OCI-M2 (cell line): ENCODE measurements at regions not wholly inside any gene's neighbourhood (a gene's known extent, or its start where the extent isn't known, plus 50 kb on each side); places are given as distances from the start of the nearest gene placed in this dataset.
"Not testable (repeated sequence)": the region's sequence is repeated elsewhere in the genome, so short reads cannot be mapped to it uniquely, and the experiment has no call there.

Source experiments
- DNase-seq: peaks from one replicate; lab custom pipeline; 2025; ENCODE audit not compliant: unreplicated experiment; lab: John Stamatoyannopoulos, UW

DNA sequence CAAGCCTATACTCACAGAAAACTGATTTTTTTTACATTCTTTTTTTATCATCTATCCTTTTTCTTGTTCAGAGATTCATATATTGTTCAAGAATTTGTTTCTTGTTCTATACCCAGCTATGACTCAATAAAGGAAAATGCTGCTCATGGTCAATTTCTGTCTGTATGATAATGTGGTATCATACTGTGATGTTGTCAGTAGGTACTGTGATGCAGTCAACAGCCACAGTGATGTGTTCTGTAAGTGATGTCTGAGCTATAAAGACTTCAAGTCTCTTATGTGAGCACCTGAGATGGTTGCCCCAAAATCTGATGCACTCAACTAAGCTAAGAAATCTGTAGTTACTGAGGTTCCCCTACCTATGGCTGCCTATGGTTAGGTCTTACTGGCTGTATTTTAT, 294.2 kb upstream of the GRIN3A start:
- no peak for DNase-seq

DNA sequence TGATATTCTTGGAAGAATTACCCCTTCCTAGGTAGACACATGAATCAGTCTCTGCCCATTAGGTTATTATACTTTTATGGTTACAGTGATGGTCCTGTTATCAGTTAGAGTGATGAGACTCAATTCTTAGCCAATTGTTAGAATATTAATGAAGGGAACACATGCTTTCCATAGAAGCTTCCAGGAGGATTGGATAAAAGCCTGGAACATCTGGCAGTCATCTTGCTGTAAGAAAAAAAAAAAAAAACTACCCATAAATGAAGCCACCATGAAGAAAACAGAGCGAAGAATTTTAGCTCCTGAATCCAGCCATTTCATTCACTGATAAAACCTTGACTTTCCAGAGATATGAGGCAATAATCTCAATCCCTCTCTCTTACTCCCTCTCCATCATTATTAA, 262.5 kb upstream of the GRIN3A start:
- no peak for DNase-seq

DNA sequence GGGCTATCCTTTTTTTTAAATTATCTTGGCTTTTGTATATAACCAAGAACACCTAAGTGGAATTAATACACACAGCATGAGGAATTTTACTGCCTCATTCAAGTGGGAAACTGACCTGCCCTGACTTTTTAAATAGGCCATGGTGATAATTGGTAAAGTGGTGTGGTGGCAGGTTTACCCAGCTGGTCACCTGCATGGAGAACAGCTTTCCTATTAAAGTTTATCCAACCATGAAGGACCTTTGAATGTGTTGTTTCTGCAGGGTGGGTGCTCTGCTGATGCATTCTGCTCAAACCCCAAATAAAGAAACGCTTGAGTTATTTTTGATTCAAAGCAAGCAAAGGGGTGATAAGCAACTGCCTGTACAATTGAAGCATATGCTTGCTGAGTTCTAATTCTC, 261.0 kb upstream of the GRIN3A start:
- no peak for DNase-seq

DNA sequence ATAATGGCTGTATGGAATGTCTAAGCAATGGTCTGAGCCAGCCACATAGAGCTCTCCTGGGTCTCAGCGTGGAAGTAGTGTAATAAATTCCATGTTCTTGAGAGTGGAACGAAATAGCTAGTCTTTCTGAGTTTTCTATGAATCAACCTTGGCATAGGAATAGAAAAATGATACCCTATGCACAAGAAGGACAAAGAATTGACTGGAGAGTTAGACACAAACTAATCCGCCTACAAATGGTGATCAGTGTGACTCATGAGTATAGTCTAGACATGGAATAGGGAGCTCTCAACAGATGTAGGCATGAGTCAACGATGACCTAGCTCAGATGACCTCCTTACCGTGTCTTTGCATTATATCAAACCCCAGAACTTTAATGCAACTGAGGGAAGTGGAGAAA, 256.8 kb upstream of the GRIN3A start:
- no peak for DNase-seq

DNA sequence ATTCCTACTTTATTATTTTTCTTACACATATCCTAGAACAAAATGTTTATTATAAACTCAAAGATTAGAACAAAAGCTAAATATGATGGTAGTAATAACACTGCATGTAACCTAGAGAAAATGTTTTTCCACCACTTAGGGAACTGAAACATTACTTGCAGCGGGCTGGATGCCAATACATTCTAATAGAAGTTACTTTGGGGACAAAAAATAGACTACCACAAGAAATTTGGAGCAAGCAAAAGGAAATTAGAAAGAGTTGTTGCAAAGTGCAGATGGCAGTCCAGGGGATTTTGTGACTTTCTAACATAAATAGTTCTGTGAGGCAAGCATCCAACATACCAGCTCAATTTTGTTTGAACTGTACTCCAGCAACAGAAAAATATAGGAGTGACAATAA, 255.3 kb upstream of the GRIN3A start:
- DNase-seq: no peak

DNA sequence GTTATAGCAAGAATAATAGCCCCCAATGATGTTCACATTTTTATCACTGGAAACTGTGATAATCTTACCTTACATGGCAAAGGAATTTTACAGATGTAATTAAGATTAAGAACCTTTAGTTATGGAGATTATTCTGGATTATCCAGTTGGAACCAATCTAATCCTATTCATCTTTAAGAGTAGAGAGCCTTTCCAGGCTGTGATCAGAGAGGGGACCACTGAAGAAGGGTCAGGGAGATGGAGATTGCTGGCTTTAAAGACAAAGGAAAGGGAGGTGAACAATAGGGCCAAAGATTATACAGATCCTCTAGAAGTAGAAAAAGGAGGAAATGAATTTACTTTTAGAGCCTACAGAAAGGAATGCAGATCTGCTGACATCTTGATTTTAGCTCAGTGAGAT, 253.5 kb upstream of the GRIN3A start:
- no peak for DNase-seq

DNA sequence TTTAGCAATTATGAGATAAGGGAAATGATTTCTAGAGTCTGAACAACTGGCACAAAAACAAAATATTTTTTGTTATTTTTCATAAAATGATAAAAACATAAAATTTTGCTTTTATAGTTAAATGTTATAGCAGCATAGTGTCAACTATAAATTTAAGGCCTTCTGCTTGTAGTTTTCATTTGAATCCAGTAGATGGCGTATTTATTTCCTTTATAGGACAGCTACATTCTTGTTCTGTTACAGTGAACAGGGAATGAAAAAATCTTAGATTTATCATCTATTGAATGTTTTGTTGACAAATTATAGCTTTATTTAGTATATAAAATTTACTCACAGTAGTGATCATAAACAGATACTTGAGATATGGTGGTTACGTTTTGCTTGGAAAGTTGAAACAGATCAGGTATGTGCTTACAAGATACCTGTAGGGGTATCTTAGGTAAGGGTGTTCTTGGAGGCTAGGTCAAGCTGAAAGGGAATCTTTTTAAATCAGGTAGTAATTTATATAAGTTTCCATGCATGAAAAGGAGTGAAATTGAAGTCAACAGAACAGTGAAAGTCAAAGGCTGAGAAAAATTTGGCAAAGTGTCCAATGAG, 239.3 kb upstream of the GRIN3A start:
- peak; percentile 1 for DNase-seq

DNA sequence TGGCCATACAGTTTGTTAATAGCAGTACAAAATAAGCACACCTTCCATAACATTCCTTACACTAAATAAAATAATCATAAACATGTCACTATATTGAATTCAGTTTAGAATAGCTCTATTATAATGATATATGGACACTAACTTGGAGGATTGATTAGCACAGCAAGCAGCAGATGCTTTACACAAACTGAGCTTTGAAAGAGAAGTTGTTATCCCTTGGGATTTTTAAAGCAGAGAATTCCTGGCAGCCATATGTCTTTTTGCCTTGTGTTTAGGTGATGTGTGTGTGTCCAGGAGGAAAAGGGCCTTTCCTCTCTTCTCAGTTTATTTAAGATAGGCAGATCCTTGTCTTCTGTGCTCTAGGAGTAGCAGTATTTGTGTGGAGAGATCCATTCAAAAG, 232.2 kb upstream of the GRIN3A start:
- DNase-seq: no peak

DNA sequence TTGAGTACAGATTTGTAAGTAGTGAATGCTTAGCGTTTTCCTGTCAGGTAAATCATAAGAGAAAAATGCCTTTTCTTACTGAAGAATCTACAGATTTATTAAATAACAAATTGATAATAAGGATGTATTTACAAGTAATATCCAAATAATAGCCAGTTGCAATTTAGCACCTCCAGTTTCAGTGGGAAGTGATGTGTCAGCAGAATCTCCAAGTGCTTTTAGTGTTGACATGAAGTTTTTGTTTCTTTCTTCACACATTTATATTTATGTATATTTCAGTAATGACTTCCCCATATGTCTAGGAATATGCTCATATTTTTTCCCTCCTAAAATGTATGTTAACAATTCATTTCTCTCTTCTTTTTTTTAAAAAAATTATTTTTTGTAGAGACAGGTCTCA, 229.9 kb upstream of the GRIN3A start:
- DNase-seq: no peak

DNA sequence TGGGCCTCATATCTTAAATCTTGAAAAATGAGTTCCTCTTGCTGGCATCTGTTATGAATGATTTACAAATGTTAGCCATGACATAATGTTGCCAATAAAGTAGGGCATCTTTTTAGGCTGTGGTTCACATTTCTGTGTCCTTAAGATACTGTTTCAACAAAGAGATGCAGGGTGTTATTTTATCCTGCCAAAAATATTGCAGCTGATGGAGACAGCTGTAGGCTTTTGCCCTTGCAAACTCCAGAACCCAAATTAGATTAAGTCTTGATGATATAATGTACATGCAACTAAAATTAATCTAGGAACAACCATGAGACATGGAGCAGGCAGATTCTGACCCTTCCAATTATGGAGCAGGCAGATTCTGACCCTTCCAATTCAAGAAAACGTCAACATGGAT, 228.2 kb upstream of the GRIN3A start:
- DNase-seq: no peak

DNA sequence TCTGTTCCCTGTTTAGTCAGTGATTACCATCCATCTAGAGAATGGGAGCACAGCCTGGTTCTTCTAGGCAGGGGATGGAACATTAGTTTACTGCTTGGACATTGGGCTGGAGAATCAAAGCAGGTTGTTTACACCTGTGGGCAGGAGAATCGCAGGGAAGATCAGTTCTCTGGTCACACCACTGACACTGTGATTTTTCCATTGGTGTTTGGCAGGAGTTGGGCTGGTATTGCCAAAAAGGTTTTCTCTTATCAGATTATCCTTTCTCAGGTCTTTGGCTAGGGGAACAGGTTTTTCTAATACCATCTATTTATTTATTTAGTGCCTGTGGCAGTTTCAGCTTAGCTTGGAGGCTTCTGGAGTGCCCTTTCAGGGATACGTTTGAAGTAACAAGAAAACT, 219.3 kb upstream of the GRIN3A start:
- no peak for DNase-seq

DNA sequence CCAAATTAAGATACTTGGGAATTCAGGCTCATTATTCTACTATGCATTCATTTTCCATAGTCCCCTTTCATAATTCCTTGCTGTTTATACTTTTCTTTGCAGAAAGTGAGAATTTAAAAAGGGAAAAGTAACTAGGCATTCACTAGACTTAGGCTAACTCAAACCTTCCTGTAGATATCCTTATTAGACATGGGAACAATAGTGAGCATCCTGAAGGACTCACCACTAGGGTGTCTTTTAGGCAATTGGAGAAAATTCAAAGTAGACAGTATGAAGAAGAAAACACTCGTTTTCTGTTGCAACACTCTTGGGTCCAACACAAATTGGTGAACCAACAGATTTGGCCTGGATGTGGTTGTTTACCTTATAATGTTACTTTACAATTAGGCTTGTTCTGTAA, 213.2 kb upstream of the GRIN3A start:
- DNase-seq: no peak

DNA sequence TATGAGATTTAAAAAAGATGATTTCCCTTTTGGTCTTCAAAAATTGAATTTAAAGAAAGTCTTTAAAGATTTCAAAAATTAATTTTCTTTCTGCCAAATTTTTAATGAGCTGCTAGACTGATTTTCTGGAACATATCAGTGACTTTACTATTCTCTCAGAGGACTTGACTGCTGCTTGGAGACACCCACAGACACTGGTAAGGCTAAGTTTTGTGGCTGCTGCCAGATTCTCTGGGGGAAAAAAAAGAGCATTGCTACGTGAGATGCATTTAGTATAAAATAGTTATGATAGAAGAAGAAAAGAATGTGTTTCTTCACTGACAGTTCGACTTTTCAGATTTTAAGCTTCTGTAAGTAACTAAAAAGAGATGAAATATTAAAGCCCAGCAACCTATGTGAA, 193.3 kb upstream of the GRIN3A start:
- no peak for DNase-seq

DNA sequence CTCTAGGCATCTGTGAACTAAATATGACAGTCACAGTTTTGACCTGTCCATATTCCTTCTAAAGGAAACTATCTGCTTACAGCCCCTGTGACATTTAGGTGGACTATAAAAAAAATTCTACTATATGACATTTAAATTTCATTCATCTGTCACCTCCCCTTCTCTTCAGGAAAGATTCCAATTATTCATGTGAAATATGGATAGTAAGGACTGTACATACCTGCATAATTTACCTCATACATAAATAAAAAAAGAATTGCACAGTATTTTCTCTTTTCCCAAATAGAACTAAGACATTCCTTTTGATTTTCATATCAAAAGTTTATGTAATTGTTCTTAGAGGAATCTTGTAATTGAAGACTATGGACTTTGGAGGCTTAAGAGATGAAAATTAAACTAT, 192.3 kb upstream of the GRIN3A start:
- DNase-seq: no peak

DNA sequence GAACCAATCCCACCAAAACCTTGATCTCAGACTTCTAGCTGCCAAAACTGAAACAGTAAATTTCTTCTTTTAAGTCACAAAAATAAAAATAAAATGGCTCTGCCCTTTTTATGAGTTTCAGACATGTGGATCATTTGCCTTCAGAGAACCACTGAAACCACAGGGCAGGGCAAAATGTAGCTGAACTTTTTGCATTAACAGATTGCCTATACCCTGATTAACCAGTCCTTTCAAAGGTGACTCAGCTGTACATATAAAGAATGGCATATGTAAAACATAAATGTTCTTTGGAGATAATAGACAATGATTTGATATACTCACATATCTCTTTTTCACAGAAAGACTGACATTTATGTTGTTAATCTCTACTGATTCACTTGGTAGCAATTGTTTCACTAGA, 187.1 kb upstream of the GRIN3A start:
- DNase-seq: peak; percentile 5

DNA sequence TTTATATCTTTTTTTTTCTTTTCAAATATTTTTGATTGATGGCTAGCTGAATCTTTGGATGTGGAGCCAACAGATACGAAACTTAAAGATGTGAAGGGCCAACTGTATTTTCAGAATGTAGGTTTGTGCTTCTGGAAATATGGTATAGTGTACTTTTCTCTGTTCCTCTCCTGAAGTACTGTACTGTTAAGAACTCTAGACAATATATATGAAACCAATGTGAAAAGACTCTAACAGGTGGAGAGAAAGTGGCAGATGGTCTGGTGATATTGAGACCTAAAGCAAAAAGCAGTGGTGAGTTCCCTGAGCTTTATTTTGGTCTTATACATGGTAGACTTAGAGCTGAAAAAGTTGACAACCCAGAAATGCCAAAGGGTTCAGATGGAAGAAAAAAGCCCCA, 185.0 kb upstream of the GRIN3A start:
- no peak for DNase-seq

DNA sequence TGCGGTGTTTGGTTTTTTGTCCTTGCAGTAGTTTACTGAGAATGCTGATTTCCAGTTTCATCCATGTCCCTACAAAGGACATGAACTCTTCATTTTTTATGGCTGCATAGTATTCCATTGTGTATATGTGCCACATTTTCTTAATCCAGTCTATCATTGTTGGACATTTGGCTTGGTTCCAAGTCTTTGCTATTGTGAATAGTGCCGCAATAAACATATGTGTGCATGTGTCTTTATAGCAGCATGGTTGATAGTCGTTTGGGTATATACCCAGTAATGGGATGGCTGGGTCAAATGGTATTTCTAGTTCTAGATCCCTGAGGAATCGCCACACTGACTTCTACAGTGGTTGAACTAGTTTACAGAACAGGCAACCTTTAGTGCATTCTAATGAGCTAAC, 178.5 kb upstream of the GRIN3A start:
- DNase-seq: not testable (repeated sequence)

DNA sequence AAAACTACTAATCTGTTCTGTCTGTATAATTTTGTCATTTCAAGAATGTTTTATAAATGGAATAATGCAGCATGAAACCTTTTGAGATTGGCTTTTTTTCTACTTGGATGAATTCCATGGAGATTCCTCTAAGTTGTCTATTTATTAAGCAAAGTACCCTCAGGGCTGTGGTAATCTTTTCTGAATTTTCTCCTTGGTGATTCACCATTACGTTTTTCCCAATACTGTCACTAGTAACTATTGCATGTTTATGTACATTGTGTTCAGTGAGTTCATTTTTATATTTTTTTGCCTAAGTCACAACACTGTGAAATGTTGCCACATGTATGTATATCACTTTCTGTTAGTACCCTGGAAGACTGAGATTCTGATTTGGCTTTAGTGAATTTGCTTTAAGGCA, 177.0 kb upstream of the GRIN3A start:
- no peak for DNase-seq

DNA sequence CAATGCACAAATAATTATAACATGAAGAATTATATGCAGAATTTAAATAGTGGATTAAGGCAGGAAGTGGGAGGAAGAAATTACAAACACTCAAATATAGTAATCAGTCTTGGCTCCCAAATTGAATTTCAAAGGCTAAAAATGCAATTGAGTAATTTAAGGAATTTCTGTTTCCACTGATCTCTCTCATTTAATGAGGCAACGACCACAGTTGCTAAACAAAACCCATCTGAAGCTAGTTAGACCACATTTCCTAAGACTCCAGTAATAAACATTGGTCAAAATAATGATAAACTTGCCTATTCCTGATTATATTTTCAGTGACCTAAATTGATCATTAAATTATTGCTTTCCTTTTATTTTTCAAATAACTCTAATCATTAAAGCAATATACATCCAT, 174.3 kb upstream of the GRIN3A start:
- no peak for DNase-seq

DNA sequence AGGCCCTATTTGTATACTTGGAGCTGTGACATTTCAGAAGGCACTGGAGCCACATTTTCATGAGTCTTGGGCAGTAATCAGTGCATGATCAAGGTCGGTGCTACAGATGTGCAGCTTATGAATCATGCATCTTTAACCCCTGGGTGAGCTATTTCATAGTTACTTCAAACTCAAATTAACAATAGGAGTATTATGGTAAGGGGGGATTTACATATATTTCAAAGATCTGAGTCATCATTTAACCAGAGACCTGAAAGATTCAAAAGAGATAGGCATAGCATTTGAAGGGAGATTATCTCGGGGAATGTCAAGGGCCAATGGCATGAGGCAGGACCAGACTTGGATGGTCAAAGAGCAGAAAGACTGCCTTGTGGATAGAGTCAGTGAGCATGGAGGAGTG, 169.0 kb upstream of the GRIN3A start:
- DNase-seq: no peak

DNA sequence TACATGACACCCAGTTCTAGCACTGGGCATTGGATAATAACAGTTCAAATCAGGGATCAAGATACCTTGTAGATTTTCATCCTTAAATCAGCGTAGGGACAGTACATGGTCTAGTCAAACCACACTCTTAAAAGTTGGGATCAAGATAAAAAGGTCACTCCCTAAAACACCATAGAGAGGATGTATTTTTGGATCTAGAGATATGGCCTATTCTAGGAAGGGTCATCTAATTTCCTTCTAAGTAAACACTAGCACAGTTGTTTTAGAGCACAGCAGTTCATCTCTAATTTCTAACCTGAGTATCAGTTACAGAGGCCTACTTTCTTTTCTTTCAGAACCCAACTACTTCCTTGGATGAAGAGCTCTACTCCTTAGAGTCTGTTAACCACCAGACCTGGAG, 166.4 kb upstream of the GRIN3A start:
- DNase-seq: no peak

DNA sequence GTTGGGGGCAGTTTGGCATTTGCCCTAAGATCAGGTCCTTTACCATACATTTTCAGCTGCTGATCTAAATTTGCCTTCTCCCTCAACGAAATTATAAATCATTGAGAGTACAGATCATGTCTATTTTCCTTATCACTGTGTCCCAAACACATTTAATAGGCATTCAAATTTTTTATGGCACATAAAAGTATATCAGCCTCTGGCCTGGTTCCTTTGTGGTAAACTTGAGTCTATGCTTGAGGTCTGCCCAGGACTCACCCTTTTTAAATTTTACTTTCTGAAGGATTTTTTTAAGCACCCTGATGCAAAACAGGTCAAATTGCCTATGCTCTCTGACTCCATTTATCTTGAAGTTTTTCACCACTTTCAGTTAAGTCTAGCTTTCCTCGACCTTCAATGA, 163.6 kb upstream of the GRIN3A start:
- no peak for DNase-seq

DNA sequence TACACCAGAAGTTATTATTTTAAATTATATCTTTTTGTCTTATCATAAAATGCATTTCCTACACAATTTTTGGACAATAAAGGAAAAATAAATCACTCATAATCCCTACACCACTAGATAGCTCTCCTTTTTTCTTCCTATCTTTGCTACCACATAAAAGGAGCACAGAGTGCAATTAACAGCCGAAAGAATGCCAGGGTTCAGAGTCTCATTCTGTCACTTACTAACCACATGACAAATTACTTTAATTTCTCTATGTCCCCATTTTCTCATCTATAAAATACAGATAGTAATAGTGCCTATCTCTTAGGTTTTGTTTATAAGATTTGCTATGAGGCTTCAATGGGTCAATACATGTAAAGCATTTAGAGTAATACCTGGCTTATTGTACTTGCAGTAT, 158.7 kb upstream of the GRIN3A start:
- no peak for DNase-seq
